Type B pancreatic cell (in vitro differentiated cells): ENCODE measurements at regions not wholly inside any gene's neighbourhood (a gene's known extent, or its start where the extent isn't known, plus 50 kb on each side); places are given as distances from the start of the nearest gene placed in this dataset.

Experiments used
- DNase-seq: peaks from one replicate; pipeline ENCODE4 v3.0.0; 2021; ENCODE audit warnings: mixed read lengths; ENCODE audit not compliant: unreplicated experiment; ENCODE audit errors: extremely low spot score
- H3K27ac Mint-ChIP-seq: 2 replicates; pipeline ENCODE4 v1.8.0; 2021; ENCODE audit warnings: mild to moderate bottlenecking, mixed read lengths
- H3K27me3 Mint-ChIP-seq: 2 replicates; pipeline ENCODE4 v1.8.0; 2021; ENCODE audit warnings: mixed read lengths
- H3K36me3 Mint-ChIP-seq: 2 replicates; pipeline ENCODE4 v1.8.0; 2021; ENCODE audit warnings: mixed read lengths
- H3K4me1 Mint-ChIP-seq: one replicate; pipeline ENCODE4 v1.8.0; 2021; ENCODE audit warnings: mixed read lengths; ENCODE audit not compliant: unreplicated experiment
- H3K4me3 Mint-ChIP-seq: 2 replicates; pipeline ENCODE4 v1.8.0; 2021; ENCODE audit warnings: mild to moderate bottlenecking, mixed read lengths
- H3K9me3 Mint-ChIP-seq: 2 replicates; pipeline ENCODE4 v1.8.0; 2021; ENCODE audit warnings: mixed read lengths
- CTCF ChIP-seq: fragments of 200-600 bp; sonication (generic); conservative IDR thresholded peaks from 2 replicates; pipeline ENCODE4 v1.5.0; 2021; ENCODE audit warnings: antibody characterized with exemption, mild to moderate bottlenecking

GRCh38 chr1:195756109-195756508 lies 852.1 kb downstream of the KCNT2 start:
- no peak for TF ChIP-seq CTCF
- DNase-seq: no peak
- Mint-ChIP-seq H3K4me3 (no peak overlapping the region), H3K4me1 (no peaks in the 10 kb centered on the region), H3K27ac (no peak overlapping the region), H3K36me3 (no peaks in the 10 kb centered on the region), H3K27me3 (no peaks in the 10 kb centered on the region), H3K9me3 (peaks cover 4% of the 10 kb centered on the region)

GRCh38 chr1:195754874-195755273 lies 853.4 kb downstream of the KCNT2 start:
- H3K4me1 Mint-ChIP-seq: no peaks in the 10 kb centered on the region
- H3K9me3 Mint-ChIP-seq: peaks cover 4% of the 10 kb centered on the region
- H3K27ac Mint-ChIP-seq: no peak overlapping the region
- H3K4me3 Mint-ChIP-seq: no peak overlapping the region
- DNase-seq: no peak
- no peak for TF ChIP-seq CTCF
- no peaks in the 10 kb centered on the region for H3K27me3 Mint-ChIP-seq
- no peaks in the 10 kb centered on the region for H3K36me3 Mint-ChIP-seq

- H3K27ac Mint-ChIP-seq: no peak overlapping the region
- no peaks in the 10 kb centered on the region for H3K36me3 Mint-ChIP-seq
- peaks cover 4% of the 10 kb centered on the region for H3K9me3 Mint-ChIP-seq
- no peaks in the 10 kb centered on the region for H3K4me1 Mint-ChIP-seq
- no peak for DNase-seq
- no peak for TF ChIP-seq CTCF
- H3K4me3 Mint-ChIP-seq: no peak overlapping the region
- H3K27me3 Mint-ChIP-seq: no peaks in the 10 kb centered on the region
Measured at GRCh38 chr1:195754303-195754702, 853.9 kb downstream of the KCNT2 start.

- H3K9me3 Mint-ChIP-seq: peaks cover 4% of the 10 kb centered on the region
- no peaks in the 10 kb centered on the region for H3K4me1 Mint-ChIP-seq
Measured at GRCh38 chr1:195748969-195749368, 859.3 kb downstream of the KCNT2 start.

GRCh38 chr1:195745189-195746010 lies 862.8 kb downstream of the KCNT2 start:
- H3K4me1 Mint-ChIP-seq: no peaks in the 10 kb centered on the region
- no peak overlapping the region for H3K27ac Mint-ChIP-seq
- H3K36me3 Mint-ChIP-seq: no peaks in the 10 kb centered on the region
- no peak for TF ChIP-seq CTCF
- H3K4me3 Mint-ChIP-seq: no peak overlapping the region
- no peaks in the 10 kb centered on the region for H3K27me3 Mint-ChIP-seq
- no peak for DNase-seq
- H3K9me3 Mint-ChIP-seq: peaks cover 5% of the 10 kb centered on the region

More at GRCh38 chr1:195748969-195749368, 859.3 kb downstream of the KCNT2 start:
- H3K27ac Mint-ChIP-seq: no peak overlapping the region
- no peaks in the 10 kb centered on the region for H3K36me3 Mint-ChIP-seq
- H3K27me3 Mint-ChIP-seq: no peaks in the 10 kb centered on the region
- no peak for DNase-seq
- no peak overlapping the region for H3K4me3 Mint-ChIP-seq
- no peak for TF ChIP-seq CTCF
